ENCODE measurements at regions not wholly inside any gene's neighbourhood (a gene's known extent, or its start where the extent isn't known, plus 50 kb on each side); places are given as distances from the start of the nearest gene placed in this dataset.

DNA sequence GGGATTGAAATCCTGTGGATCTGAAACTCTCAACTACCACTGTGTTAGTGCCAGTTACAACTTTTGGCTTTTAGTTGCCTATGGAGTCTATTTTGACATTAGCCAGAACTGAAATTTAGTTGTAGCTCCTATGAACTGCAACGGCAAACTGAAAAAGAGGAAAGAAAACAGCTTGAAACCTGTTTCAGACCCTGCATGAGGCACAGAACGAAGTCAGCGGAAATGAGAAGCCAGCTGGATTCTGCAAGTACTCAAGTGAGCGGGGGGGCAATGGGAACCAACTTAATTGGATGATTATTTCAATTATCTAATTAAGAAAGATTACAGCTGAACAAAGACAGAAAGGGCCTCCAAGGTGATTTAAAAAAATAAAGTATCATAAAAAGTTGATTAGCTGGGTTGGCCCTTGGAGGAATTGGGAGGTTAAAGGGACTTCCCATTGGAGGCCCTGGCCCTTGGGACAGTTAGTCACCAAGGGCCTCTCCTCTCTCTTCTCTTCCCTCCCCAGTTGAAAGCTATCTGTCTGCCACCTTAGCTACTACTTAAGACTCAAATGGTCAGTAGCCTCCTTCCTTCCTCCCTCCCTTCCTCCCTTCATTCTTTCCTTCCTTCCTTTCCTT, 352.1 kb downstream of the SHQ1 start:
- Histone ChIP-seq H3K9me3 (ENCODE audit: control insufficient read depth, insufficient read depth, low read length) (no peaks in the 10 kb centered on the region), H3K27me3 (ENCODE audit: control insufficient read depth, insufficient read depth, low read length) (no peaks in the 10 kb centered on the region), H3K4me3 (ENCODE audit: low read length) (no peak overlapping the region), H3K27ac (ENCODE audit: low read length) (no peak overlapping the region), H3K36me3 (ENCODE audit: control insufficient read depth, insufficient read depth, low read length) (no peaks in the 10 kb centered on the region), H3K4me1 (ENCODE audit: control insufficient read depth, insufficient read depth, low read length) (peaks cover 1% of the 10 kb centered on the region)
- WGBS (ENCODE audit: insufficient coverage, insufficient read length) = no CpG with 5 or more reads among the region's 4 CpGs
- DNase-seq (ENCODE audit: low read depth, low spot score) = no peak

DNA sequence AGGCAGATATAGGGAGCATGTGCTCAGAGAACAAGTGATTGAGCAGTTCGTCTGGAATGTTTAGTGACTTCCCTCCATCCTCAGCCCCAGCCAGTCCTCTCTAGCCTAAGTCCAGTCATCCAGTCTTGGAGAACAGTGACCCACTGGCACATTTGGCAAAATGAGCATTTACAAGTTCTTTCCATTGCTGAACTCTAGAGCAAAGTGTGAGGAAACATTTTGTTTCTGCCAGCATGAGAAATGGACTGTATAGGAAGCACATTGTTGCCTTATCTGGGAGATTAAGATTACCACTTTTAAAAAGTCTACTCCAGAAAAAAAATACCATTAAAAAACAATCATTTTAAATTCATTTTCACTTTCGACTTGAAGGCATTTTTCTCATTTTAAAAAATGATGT, 353.6 kb downstream of the SHQ1 start:
- Histone ChIP-seq H3K4me1 (ENCODE audit: control insufficient read depth, insufficient read depth, low read length) (peaks cover 5% of the 10 kb centered on the region), H3K27ac (ENCODE audit: low read length) (no peak overlapping the region), H3K36me3 (ENCODE audit: control insufficient read depth, insufficient read depth, low read length) (no peaks in the 10 kb centered on the region), H3K9me3 (ENCODE audit: control insufficient read depth, insufficient read depth, low read length) (no peaks in the 10 kb centered on the region), H3K4me3 (ENCODE audit: low read length) (no peak overlapping the region), H3K27me3 (ENCODE audit: control insufficient read depth, insufficient read depth, low read length) (no peaks in the 10 kb centered on the region)
- DNase-seq (ENCODE audit: low read depth, low spot score) = no peak
- WGBS (ENCODE audit: insufficient coverage, insufficient read length) = 100% methylated on average over 1 of the region's 2 CpGs

DNA sequence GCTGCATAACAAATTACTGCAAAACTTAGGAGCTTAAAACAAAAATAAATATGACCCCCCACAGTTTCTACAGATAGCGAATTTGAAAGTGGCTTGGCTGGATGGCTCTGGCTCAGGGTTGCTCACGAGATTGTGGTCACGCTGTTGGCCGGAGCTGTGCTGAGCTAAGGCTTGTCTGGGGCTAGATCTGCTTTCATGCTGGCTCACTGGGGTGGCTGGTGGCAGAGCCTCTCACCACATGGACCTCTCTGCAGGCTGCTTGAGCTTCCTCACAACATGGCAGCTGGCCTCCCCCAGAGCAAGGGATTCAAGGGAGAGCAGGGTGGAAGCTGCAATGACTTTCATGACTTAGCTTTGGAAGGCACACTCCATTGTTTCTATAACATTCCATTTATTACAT, 354.1 kb downstream of the SHQ1 start:
- Histone ChIP-seq H3K4me3 (ENCODE audit: low read length) (no peak overlapping the region), H3K36me3 (ENCODE audit: control insufficient read depth, insufficient read depth, low read length) (no peaks in the 10 kb centered on the region), H3K27me3 (ENCODE audit: control insufficient read depth, insufficient read depth, low read length) (no peaks in the 10 kb centered on the region), H3K27ac (ENCODE audit: low read length) (no peak overlapping the region), H3K9me3 (ENCODE audit: control insufficient read depth, insufficient read depth, low read length) (no peaks in the 10 kb centered on the region), H3K4me1 (ENCODE audit: control insufficient read depth, insufficient read depth, low read length) (peaks cover 5% of the 10 kb centered on the region)
- DNase-seq (ENCODE audit: low read depth, low spot score) = no peak
- no CpG with 5 or more reads among the region's 4 CpGs for WGBS (ENCODE audit: insufficient coverage, insufficient read length)

DNA sequence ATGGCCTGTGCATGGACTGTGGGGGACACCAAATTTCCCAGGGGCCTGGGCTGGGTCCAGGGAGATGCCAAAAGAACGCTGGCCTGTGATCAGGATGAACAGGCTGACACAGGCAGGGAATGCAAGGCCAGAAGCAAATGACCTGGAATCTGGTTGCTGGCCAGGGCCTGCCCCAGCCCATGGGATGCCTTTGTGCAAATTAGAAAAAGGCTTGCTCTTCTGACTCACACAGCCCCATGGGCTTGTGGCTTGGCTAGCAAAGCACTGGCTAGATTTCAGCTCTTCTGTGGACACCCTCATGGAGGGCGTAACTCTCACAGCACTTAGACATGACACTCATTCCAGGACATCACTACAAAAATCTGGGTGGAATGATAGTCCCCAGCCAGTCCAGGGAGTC, 356.0 kb downstream of the SHQ1 start:
- no CpG with 5 or more reads among the region's 2 CpGs for WGBS (ENCODE audit: insufficient coverage, insufficient read length)
- H3K27me3 ChIP-seq (ENCODE audit: control insufficient read depth, insufficient read depth, low read length) = no peaks in the 10 kb centered on the region
- DNase-seq (ENCODE audit: low read depth, low spot score) = no peak
- no peaks in the 10 kb centered on the region for H3K9me3 ChIP-seq (ENCODE audit: control insufficient read depth, insufficient read depth, low read length)
- peaks cover 12% of the 10 kb centered on the region for H3K4me1 ChIP-seq (ENCODE audit: control insufficient read depth, insufficient read depth, low read length)
- H3K36me3 ChIP-seq (ENCODE audit: control insufficient read depth, insufficient read depth, low read length) = no peaks in the 10 kb centered on the region
- H3K27ac ChIP-seq (ENCODE audit: low read length) = no peak overlapping the region
- H3K4me3 ChIP-seq (ENCODE audit: low read length) = no peak overlapping the region

DNA sequence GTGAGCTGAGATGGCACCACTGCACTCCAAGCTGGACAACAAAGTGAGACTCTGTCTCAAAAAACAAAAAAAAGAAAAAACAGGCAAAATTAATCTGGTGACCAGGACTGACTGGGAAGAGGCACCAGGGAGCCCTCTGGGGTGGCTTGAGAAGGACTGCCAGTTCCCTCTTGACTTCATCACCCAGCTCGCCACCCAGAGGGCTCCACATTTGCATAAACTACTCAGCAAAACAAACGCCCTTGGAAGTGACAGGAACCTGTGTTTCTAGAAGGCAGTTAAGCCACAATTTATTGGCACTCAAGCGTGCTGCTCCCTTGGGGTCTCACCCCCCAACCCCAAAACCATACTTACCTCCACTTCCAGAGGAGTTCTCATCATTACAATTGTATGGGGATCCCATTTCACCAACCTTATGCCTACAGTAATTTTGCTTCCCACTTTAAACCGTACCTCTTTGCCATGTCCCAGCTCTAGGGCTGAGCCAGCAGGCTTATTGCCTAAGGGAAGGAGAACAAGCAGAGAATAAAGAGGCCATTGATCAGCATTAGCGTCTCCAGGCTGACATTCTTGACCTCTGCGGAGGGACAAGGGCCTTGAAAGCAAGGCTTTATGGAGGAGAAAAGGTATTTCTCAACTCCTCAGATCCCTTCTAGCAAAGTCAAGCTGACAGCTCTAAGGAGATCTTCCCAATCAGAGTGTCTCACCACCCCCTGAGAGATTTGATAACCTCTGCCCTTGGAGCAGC, 357.4 kb downstream of the SHQ1 start:
- DNase-seq (ENCODE audit: low read depth, low spot score) = no peak
- Histone ChIP-seq H3K4me3 (ENCODE audit: low read length) (no peak overlapping the region), H3K27me3 (ENCODE audit: control insufficient read depth, insufficient read depth, low read length) (no peaks in the 10 kb centered on the region), H3K27ac (ENCODE audit: low read length) (no peak overlapping the region), H3K9me3 (ENCODE audit: control insufficient read depth, insufficient read depth, low read length) (no peaks in the 10 kb centered on the region), H3K36me3 (ENCODE audit: control insufficient read depth, insufficient read depth, low read length) (no peaks in the 10 kb centered on the region), H3K4me1 (ENCODE audit: control insufficient read depth, insufficient read depth, low read length) (peaks cover 12% of the 10 kb centered on the region)
- no CpG with 5 or more reads among the region's 6 CpGs for WGBS (ENCODE audit: insufficient coverage, insufficient read length)

DNA sequence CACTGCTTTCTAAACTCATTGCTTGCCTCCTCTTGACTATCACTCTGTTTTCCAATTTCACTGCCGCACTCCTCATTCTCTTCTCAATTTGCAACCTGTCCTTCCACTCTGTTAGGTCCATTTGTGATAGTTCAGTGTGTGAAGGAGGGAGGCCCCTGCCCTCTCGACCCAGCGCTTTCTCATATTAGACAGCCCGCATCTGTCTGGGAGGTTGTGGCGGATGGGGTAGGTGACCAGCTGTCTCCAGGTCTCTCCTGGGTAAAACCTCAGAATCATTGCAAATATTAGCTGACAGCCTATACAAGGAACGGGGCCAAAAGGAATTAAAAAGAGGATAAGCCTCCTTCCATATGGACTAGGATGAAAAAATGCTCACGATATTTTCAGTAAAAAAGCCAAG, 358.3 kb downstream of the SHQ1 start:
- WGBS (ENCODE audit: insufficient coverage, insufficient read length) = no CpG with 5 or more reads among the region's 7 CpGs
- DNase-seq (ENCODE audit: low read depth, low spot score) = no peak
- Histone ChIP-seq H3K36me3 (ENCODE audit: control insufficient read depth, insufficient read depth, low read length) (no peaks in the 10 kb centered on the region), H3K9me3 (ENCODE audit: control insufficient read depth, insufficient read depth, low read length) (no peaks in the 10 kb centered on the region), H3K4me3 (ENCODE audit: low read length) (no peak overlapping the region), H3K4me1 (ENCODE audit: control insufficient read depth, insufficient read depth, low read length) (peaks cover 12% of the 10 kb centered on the region), H3K27ac (ENCODE audit: low read length) (no peak overlapping the region), H3K27me3 (ENCODE audit: control insufficient read depth, insufficient read depth, low read length) (no peaks in the 10 kb centered on the region)

DNA sequence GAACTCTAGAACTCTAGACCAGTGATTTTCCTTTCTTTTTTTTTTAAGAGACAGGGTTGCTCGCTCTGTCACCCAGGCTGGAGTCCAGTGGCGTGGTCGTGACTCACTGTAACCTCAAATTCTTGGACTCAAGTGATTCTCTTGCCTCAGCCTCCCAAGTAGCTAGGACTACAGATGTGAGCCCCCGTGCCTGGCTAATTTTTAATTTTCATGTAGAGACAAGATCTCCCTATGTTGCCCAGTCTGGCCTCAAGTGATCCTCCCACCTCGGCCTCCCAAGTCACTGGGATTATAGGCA, 359.6 kb downstream of the SHQ1 start:
- Histone ChIP-seq H3K4me1 (ENCODE audit: control insufficient read depth, insufficient read depth, low read length) (peaks cover 12% of the 10 kb centered on the region), H3K36me3 (ENCODE audit: control insufficient read depth, insufficient read depth, low read length) (no peaks in the 10 kb centered on the region), H3K4me3 (ENCODE audit: low read length) (no peak overlapping the region), H3K27ac (ENCODE audit: low read length) (no peak overlapping the region), H3K27me3 (ENCODE audit: control insufficient read depth, insufficient read depth, low read length) (no peaks in the 10 kb centered on the region), H3K9me3 (ENCODE audit: control insufficient read depth, insufficient read depth, low read length) (no peaks in the 10 kb centered on the region)
- no CpG with 5 or more reads among the region's 5 CpGs for WGBS (ENCODE audit: insufficient coverage, insufficient read length)
- no peak for DNase-seq (ENCODE audit: low read depth, low spot score)

DNA sequence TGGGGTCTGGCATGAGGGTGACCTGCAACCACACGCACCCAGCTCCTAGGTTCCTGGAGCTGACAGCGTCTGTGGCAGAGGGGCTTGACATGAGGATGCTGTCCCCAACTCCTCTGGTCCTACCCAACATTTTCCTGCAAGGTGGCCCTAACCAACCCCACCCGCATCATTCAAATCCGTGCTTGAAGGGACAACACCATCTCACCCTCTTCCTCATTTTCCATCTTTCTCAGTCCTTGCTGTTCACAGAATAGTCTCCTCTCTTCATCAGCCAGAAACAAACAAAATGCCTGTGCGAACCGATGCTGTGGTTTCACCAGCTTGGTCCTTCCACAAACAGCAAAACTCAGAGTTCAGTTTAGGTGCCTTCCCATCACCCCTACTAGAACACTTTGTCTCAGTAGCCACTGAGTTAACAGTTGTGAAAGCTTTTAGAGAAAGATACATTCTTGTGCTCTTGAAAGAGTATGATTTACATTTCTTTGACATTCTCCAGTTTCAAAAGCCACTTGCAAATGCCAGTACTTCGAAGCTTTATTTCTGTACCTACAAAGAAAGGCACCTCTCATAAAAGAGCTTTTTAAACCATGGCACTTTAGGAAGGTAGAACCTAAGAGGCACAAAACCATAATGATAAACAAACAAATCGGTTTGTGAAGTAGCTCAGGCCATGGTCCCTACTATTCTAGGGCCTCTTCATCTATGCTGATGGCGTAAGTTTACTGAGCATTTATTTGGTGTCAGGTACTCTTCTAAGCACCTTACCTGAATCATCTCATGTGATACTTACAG, 360.1 kb downstream of the SHQ1 start:
- H3K9me3 ChIP-seq (ENCODE audit: control insufficient read depth, insufficient read depth, low read length) = no peaks in the 10 kb centered on the region
- no peaks in the 10 kb centered on the region for H3K36me3 ChIP-seq (ENCODE audit: control insufficient read depth, insufficient read depth, low read length)
- peaks cover 12% of the 10 kb centered on the region for H3K4me1 ChIP-seq (ENCODE audit: control insufficient read depth, insufficient read depth, low read length)
- no peak overlapping the region for H3K4me3 ChIP-seq (ENCODE audit: low read length)
- H3K27ac ChIP-seq (ENCODE audit: low read length) = no peak overlapping the region
- no peak for DNase-seq (ENCODE audit: low read depth, low spot score)
- no peaks in the 10 kb centered on the region for H3K27me3 ChIP-seq (ENCODE audit: control insufficient read depth, insufficient read depth, low read length)
- WGBS (ENCODE audit: insufficient coverage, insufficient read length) = no CpG with 5 or more reads among the region's 9 CpGs

DNA sequence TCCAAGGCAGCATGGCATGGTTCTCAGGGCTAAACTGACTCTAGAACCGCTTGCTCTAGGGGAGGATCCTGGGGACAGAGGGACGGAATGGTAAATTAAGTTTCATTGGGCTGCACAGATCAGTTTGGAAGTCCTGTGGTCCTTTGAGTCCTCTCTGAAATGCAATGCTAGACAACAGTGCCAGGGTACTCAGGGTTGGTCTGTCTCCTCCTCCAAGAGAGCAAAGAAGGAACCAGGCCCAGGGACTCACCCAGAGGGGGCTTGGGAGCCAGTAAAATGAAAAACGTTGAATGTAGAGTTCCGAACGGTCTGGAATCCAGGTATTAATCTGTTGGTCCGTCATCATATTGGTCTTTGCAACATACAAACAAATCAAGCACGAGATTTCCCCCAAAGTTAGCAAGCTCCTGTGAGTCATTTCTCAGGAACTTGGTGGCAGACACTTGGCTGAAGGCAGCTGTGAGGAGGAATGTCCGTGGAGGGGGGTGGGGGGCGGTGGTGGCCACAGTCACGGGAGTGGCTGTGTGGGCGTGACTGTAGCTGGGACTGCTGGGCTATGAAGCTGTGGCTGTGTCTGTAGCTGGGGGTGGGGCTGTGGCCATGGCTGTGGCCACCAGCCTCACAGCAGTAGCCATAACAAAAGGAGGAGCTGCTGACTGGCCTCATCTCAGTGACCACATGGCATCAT, 361.0 kb downstream of the SHQ1 start:
- Histone ChIP-seq H3K4me1 (ENCODE audit: control insufficient read depth, insufficient read depth, low read length) (peaks cover 12% of the 10 kb centered on the region), H3K27ac (ENCODE audit: low read length) (no peak overlapping the region), H3K36me3 (ENCODE audit: control insufficient read depth, insufficient read depth, low read length) (no peaks in the 10 kb centered on the region), H3K4me3 (ENCODE audit: low read length) (no peak overlapping the region), H3K9me3 (ENCODE audit: control insufficient read depth, insufficient read depth, low read length) (no peaks in the 10 kb centered on the region), H3K27me3 (ENCODE audit: control insufficient read depth, insufficient read depth, low read length) (no peaks in the 10 kb centered on the region)
- no CpG with 5 or more reads among the region's 11 CpGs for WGBS (ENCODE audit: insufficient coverage, insufficient read length)
- no peak for DNase-seq (ENCODE audit: low read depth, low spot score)

DNA sequence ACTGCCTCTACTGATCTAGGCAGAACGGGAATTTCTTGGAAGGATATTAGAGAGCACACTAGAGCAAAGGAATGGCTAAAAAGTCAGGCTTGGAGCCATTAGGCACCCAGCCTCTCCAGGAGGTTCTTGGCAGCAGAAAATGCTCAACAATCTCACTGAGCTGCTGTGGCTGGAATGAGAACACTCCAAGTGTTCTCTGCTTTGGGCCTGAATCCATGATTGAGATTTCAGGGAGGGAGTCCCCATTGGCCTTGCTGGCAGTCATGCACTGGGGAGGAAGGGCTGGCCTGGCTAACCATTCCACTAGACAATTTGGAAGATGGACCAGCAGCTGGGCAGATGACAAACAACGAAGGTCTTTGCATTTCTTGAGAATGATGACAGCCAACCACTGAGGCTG, 362.6 kb downstream of the SHQ1 start:
- Histone ChIP-seq H3K4me3 (ENCODE audit: low read length) (no peak overlapping the region), H3K36me3 (ENCODE audit: control insufficient read depth, insufficient read depth, low read length) (no peaks in the 10 kb centered on the region), H3K27me3 (ENCODE audit: control insufficient read depth, insufficient read depth, low read length) (no peaks in the 10 kb centered on the region), H3K27ac (ENCODE audit: low read length) (no peak overlapping the region), H3K9me3 (ENCODE audit: control insufficient read depth, insufficient read depth, low read length) (no peaks in the 10 kb centered on the region), H3K4me1 (ENCODE audit: control insufficient read depth, insufficient read depth, low read length) (peaks cover 8% of the 10 kb centered on the region; the same call in 1 of the 2 replicates)
- WGBS (ENCODE audit: insufficient coverage, insufficient read length) = no CpG with 5 or more reads among the region's 2 CpGs
- no peak for DNase-seq (ENCODE audit: low read depth, low spot score)

Measured in iPS DF 6.9 (cell line).